ENCODE measurements at regions not wholly inside any gene's neighbourhood (a gene's known extent, or its start where the extent isn't known, plus 50 kb on each side); places are given as distances from the start of the nearest gene placed in this dataset.

GRCh38 chr10:64379898-64380297 lies 858.7 kb downstream of the REEP3 start:
- Histone ChIP-seq H3K4me3 (no peak overlapping the region), H3K27ac (no peak overlapping the region), H3K36me3 (no peaks in the 10 kb centered on the region), H3K4me1 (no peaks in the 10 kb centered on the region), H3K27me3 (no peaks in the 10 kb centered on the region), H3K9me3 (no peaks in the 10 kb centered on the region)
- intact Hi-C loops (cut with DNase I) = no loop called here
- no peak for DNase-seq
- TF ChIP-seq POLR2A (IDR thresholded peaks at IDR 0.05) (no peak), CTCF (IDR thresholded peaks at IDR 0.05) (no peak)

- Histone ChIP-seq H3K27me3 (no peaks in the 10 kb centered on the region), H3K27ac (no peak overlapping the region), H3K9me3 (no peaks in the 10 kb centered on the region), H3K36me3 (no peaks in the 10 kb centered on the region), H3K4me3 (no peak overlapping the region), H3K4me1 (no peaks in the 10 kb centered on the region)
- TF ChIP-seq POLR2A (IDR thresholded peaks at IDR 0.05) = no peak
- no peak for DNase-seq
- intact Hi-C loops (cut with DNase I) = no loop called here
These were observed 864.2 kb downstream of the REEP3 start for GRCh38 chr10:64385355-64385754.

- Histone ChIP-seq H3K27ac (no peak overlapping the region), H3K9me3 (peaks cover 0 to 4% (median 0%) of the 10 kb centered on the region in 3 donors), H3K27me3 (no peaks in the 10 kb centered on the region), H3K36me3 (no peaks in the 10 kb centered on the region), H3K4me1 (no peaks in the 10 kb centered on the region), H3K4me3 (no peak overlapping the region)
- no peak for DNase-seq
- TF ChIP-seq POLR2A (IDR thresholded peaks at IDR 0.05) (no peak), CTCF (IDR thresholded peaks at IDR 0.05) (no peak)
- 59 to 63% methylated on average over 1 of the region's 1 CpG for WGBS, 2 donors
- intact Hi-C loops (cut with DNase I) = no loop called here
These were observed 873.5 kb downstream of the REEP3 start for GRCh38 chr10:64394744-64395143.

GRCh38 chr10:64396105-64396708 lies 875.0 kb downstream of the REEP3 start:
- no peak for DNase-seq

GRCh38 chr10:64397125-64397524 lies 875.9 kb downstream of the REEP3 start:
- no peak overlapping the region for H3K27ac ChIP-seq
- no peak for TF ChIP-seq CTCF (IDR thresholded peaks at IDR 0.05)
- TF ChIP-seq POLR2A (IDR thresholded peaks at IDR 0.05) = no peak
- no peaks in the 10 kb centered on the region for H3K36me3 ChIP-seq
- no peak overlapping the region for H3K4me3 ChIP-seq
- H3K9me3 ChIP-seq = peaks cover 0 to 4% (median 0%) of the 10 kb centered on the region in 3 donors
- no peak for DNase-seq
- intact Hi-C loops (cut with DNase I) = no loop called here
- H3K27me3 ChIP-seq = no peaks in the 10 kb centered on the region
- WGBS, 2 donors = 78 to 95% methylated on average over 8 of the region's 8 CpGs
- no peaks in the 10 kb centered on the region for H3K4me1 ChIP-seq

More at GRCh38 chr10:64396105-64396708, 875.0 kb downstream of the REEP3 start:
- 76 to 83% methylated on average over 1 of the region's 1 CpG for whole genome bisulfite sequencing, 2 donors
- Histone ChIP-seq H3K4me1 (no peaks in the 10 kb centered on the region), H3K9me3 (peaks cover 0 to 4% (median 0%) of the 10 kb centered on the region in 3 donors), H3K36me3 (no peaks in the 10 kb centered on the region), H3K27me3 (no peaks in the 10 kb centered on the region), H3K27ac (no peak overlapping the region), H3K4me3 (no peak overlapping the region)
- intact Hi-C loops (cut with DNase I) = no loop called here
- no peak for TF ChIP-seq CTCF (IDR thresholded peaks at IDR 0.05)
- no peak for TF ChIP-seq POLR2A (IDR thresholded peaks at IDR 0.05)

All from esophagus squamous epithelium (tissue), 5 donors.